GM12874 (cell line): ENCODE measurements at regions not wholly inside any gene's neighbourhood (a gene's known extent, or its start where the extent isn't known, plus 50 kb on each side); places are given as distances from the start of the nearest gene placed in this dataset.

ENCODE experiments used
- TF ChIP-seq, protein P1 (sequence below): IDR thresholded peaks from 2 replicates; pipeline ENCODE4 v1.5.1; 2011; ENCODE audit warnings: low read depth, mild to moderate bottlenecking, control low read depth, low read length, moderate library complexity; ENCODE audit not compliant: insufficient read depth

DNA sequence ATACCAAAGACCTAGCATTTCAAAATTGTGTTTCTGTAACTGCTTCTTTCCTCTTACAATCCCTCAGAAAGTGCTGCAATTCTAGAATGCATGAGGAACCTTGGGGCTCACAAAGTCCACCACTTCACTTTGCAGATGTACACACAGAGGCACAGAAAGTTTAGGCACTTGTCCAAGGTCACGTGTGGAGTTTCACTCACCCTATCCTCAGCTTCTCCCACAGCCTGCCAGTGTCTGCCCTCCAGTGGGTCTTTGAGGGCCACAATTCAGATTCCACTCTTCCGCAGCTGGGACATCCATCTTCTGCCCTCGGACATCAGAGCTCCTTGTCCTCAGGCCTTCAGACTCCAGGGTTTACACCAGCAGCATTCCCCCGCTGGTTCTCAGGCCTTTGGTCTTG, 210.5 kb upstream of the SERP2 start:
- TF ChIP-seq, protein P1, sequence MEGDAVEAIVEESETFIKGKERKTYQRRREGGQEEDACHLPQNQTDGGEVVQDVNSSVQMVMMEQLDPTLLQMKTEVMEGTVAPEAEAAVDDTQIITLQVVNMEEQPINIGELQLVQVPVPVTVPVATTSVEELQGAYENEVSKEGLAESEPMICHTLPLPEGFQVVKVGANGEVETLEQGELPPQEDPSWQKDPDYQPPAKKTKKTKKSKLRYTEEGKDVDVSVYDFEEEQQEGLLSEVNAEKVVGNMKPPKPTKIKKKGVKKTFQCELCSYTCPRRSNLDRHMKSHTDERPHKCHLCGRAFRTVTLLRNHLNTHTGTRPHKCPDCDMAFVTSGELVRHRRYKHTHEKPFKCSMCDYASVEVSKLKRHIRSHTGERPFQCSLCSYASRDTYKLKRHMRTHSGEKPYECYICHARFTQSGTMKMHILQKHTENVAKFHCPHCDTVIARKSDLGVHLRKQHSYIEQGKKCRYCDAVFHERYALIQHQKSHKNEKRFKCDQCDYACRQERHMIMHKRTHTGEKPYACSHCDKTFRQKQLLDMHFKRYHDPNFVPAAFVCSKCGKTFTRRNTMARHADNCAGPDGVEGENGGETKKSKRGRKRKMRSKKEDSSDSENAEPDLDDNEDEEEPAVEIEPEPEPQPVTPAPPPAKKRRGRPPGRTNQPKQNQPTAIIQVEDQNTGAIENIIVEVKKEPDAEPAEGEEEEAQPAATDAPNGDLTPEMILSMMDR, result no peak

DNA sequence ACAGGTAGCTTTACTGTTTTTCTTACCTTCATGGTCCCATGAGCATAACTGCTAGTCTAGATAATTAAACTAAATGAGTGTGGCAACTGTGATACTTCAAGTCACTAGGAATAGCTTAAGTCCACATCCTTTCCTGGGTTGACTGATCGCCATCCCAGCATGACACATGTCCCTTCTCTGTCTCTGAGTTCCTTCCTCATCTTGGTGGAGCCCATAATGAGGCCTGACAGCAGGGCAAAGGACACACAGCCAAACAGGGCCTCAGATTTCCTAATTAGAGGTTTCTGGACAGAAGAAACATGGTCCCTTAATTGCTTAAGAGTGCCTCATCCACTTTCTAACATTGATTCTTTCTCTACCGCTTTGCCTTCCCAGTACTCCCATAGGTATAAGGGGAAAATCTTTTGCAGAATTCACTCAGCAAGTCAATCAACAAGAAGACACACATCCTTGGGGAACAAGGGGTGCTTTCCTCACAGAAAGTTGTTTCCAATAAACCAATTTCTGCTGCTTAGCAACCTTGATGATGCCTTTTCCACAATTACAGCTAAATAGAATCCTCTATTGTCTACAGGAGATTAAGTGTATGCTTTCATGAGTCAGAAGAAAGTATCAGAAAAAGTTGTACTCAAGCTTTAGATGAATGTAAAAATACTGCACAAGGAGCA, 208.3 kb upstream of the SERP2 start:
- TF ChIP-seq, protein P1, result no peak

GRCh38 chr13:44165889-44166496, 207.6 kb upstream of the SERP2 start:
- TF ChIP-seq, protein P1, result no peak

DNA sequence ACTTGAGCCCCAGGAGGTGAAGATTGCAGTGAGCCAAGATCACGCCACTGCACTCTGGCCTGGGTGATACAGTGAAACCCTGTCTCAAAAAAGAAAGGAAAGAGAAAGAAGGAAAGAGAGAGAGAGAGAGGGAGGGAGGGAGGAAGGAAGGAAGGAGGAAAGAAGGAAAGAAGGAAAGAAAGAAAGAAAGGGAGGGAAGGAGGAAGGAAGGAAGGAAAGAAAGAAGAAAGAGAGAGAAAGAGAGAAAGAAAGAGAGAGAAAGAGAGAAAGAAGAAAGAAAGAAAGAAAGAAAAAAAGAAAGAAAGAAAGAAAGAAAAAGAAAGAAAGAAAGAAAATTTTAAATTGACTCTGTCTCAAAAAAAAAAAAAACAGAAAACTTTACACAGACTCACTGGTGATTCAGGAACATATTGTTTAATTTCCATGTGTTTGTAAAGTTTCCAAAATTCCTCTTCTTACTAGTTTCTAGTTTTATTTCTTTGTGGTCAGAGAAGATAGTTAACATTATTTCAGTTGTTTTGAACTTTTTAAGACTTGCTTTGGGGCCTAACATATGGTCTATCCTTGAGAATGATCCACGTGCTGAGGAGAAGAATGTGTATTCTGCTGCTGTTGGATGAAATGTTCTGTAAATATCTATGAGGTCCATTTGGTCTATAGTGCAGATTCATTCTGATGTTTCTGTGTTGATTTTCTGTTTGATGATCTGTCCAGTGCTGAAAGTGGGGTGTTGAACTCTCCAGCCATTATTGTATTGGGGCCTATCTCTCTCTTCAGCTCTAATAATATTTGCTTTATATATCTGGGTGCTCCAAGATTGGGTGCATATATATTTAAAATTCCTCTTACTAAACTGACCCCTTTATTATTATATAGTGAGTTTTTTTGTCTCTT, 204.4 kb upstream of the SERP2 start:
- TF ChIP-seq, protein P1, result no peak

DNA sequence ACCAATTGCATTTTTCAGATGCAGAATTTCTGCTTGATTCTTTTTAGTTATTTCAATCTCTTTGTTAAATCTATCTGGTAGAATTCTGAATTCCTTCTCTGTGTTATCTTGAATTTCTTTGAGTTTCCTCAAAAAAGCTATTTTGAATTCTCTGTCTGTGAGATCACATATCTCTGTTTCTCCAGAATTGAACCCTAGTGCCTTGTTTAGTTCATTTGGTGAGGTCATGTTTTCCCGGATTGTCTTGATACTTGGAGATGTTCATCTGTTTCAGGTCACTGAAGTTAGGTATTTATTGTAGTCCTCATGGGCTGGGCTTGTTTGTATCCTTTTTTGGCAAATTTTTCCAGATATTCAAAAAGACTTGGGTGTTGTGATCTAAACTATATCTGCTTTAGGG, 202.9 kb upstream of the SERP2 start:
- TF ChIP-seq, protein P1, result no peak

DNA sequence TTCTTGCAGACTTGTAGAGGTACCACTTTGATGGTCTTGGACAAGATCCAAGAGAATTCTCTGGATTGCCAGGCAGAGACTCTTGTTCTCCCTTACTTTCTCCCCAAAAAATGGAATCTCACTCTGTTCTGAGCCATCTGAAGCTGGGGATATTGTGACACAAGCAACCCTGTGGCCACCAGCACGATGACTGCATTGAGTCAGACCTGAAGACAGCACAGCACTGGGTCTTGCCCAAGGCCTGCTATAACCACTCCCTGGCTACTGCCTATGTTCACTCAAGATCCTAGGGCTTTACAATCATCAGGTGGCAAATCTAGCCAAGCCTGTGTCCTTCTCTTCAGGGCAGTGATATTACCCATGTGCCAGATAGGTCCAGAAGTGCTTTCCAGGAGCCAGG, 202.5 kb upstream of the SERP2 start:
- TF ChIP-seq, protein P1, result no peak

- TF ChIP-seq, protein P1, result no peak
These were observed 201.8 kb upstream of the SERP2 start for GRCh38 chr13:44171861-44172260.
